Mesendoderm (in vitro differentiated cells): ENCODE measurements at regions not wholly inside any gene's neighbourhood (a gene's known extent, or its start where the extent isn't known, plus 50 kb on each side); places are given as distances from the start of the nearest gene placed in this dataset.

Experiments used
- DNase-seq: peaks from one replicate; pipeline ENCODE4 v3.0.0; 2013
- H2AK5ac ChIP-seq: 2 replicates; pipeline ENCODE4 v1.6.1; 2013; ENCODE audit warnings: low read length, inconsistent platforms
- H2BK120ac ChIP-seq: 2 replicates; pipeline ENCODE4 v1.6.1; 2013; ENCODE audit warnings: low read depth, mild to moderate bottlenecking, low read length, moderate library complexity, mixed read lengths
- H2BK15ac ChIP-seq: replicated peaks from 2 replicates; pipeline ENCODE4 v1.6.1; 2013; ENCODE audit warnings: low read depth, mild to moderate bottlenecking, moderate library complexity
- H2BK5ac ChIP-seq: 2 replicates; pipeline ENCODE4 v1.6.1; 2013; ENCODE audit warnings: low read length, inconsistent platforms
- H3K18ac ChIP-seq: 2 replicates; pipeline ENCODE4 v1.6.1; 2013; ENCODE audit warnings: mild to moderate bottlenecking, low read length, mixed read lengths
- H3K23ac ChIP-seq: one replicate; pipeline ENCODE4 v1.6.1; 2013; ENCODE audit warnings: low read length
- H3K27ac ChIP-seq: 2 replicates; pipeline ENCODE4 v1.5.1; 2013; ENCODE audit warnings: low read depth, mild to moderate bottlenecking, inconsistent platforms, low read length, moderate library complexity
- H3K27me3 ChIP-seq: 2 replicates; pipeline ENCODE4 v1.6.1; 2013; ENCODE audit warnings: low read length, control low read depth, mild to moderate bottlenecking, inconsistent platforms; ENCODE audit not compliant: insufficient read depth, poor library complexity
- H3K36me3 ChIP-seq: 2 replicates; pipeline ENCODE4 v1.6.1; 2013; ENCODE audit warnings: low read length, inconsistent platforms; ENCODE audit not compliant: control insufficient read depth, insufficient read depth
- H3K4ac ChIP-seq: one replicate; pipeline ENCODE4 v1.6.1; 2013; ENCODE audit warnings: low read depth, mild to moderate bottlenecking, low read length, moderate library complexity
- H3K4me1 ChIP-seq: 2 replicates; pipeline ENCODE4 v1.6.1; 2013; ENCODE audit warnings: low read depth, low read length, inconsistent platforms; ENCODE audit not compliant: control insufficient read depth
- H3K4me2 ChIP-seq: 2 replicates; pipeline ENCODE4 v1.6.1; 2013; ENCODE audit warnings: low read length
- H3K4me3 ChIP-seq: 2 replicates; pipeline ENCODE4 v1.5.1; 2013; ENCODE audit warnings: mild to moderate bottlenecking, low read length
- H3K56ac ChIP-seq: one replicate; pipeline ENCODE4 v1.6.1; 2013; ENCODE audit warnings: low read length
- H3K79me1 ChIP-seq: 2 replicates; pipeline ENCODE4 v1.6.1; 2013; ENCODE audit warnings: low read length, inconsistent platforms
- H3K79me2 ChIP-seq: 2 replicates; pipeline ENCODE4 v1.6.1; 2013; ENCODE audit warnings: mild to moderate bottlenecking, low read length; ENCODE audit not compliant: control insufficient read depth, insufficient read depth
- H3K9ac ChIP-seq: 2 replicates; pipeline ENCODE4 v1.6.1; 2013; ENCODE audit warnings: low read length, inconsistent platforms
- H4K5ac ChIP-seq: one replicate; pipeline ENCODE4 v1.6.1; 2013; ENCODE audit warnings: low read length
- H4K8ac ChIP-seq: one replicate; pipeline ENCODE4 v1.6.1; 2013; ENCODE audit warnings: low read depth, mild to moderate bottlenecking, control low read depth, low read length, moderate library complexity
- WGBS: extraction: QIAGEN DNeasy Blood & Tissue Kit; methylation state at CpG from one replicate; pipeline ENCODE4 v1.1.7; 2013; ENCODE audit warnings: low lambda C conversion rate, missing lambda C conversion rate; ENCODE audit not compliant: insufficient coverage; ENCODE audit errors: extremely low coverage; 5-methylcytosine and 5-hydroxymethylcytosine counted together

- H2BK5ac ChIP-seq = no peak overlapping the region
- no peak overlapping the region for H3K23ac ChIP-seq
- H3K4me1 ChIP-seq = no peaks in the 10 kb centered on the region
- no peak overlapping the region for H3K18ac ChIP-seq
- H3K27ac ChIP-seq = no peak overlapping the region
- H3K56ac ChIP-seq = no peak overlapping the region
- H3K9ac ChIP-seq = no peak overlapping the region
- H3K79me1 ChIP-seq = no peaks in the 10 kb centered on the region
- no peak for DNase-seq
- H2BK120ac ChIP-seq = no peak overlapping the region
- no peak overlapping the region for H3K4me2 ChIP-seq
- no peak overlapping the region for H4K5ac ChIP-seq
- no peak overlapping the region for H2AK5ac ChIP-seq
- H3K79me2 ChIP-seq = no peaks in the 10 kb centered on the region
- no peak overlapping the region for H2BK15ac ChIP-seq
- H4K8ac ChIP-seq = no peak overlapping the region
- no peaks in the 10 kb centered on the region for H3K27me3 ChIP-seq
- no peak overlapping the region for H3K4me3 ChIP-seq
- H3K4ac ChIP-seq = no peak overlapping the region
- H3K36me3 ChIP-seq = no peaks in the 10 kb centered on the region
- WGBS = no CpG with 5 or more reads among the region's 5 CpGs
Measured at GRCh38 chr17:6212766-6213165, 142.6 kb downstream of the WSCD1 start.

GRCh38 chr17:6209829-6210228 is 139.7 kb downstream of the WSCD1 start:
- Histone ChIP-seq H3K4me2 (no peak overlapping the region), H3K79me2 (no peaks in the 10 kb centered on the region), H2BK120ac (no peak overlapping the region), H4K8ac (no peak overlapping the region), H3K56ac (no peak overlapping the region), H4K5ac (no peak overlapping the region), H3K4ac (no peak overlapping the region), H2BK15ac (no peak overlapping the region), H3K4me1 (no peaks in the 10 kb centered on the region), H3K79me1 (no peaks in the 10 kb centered on the region), H3K9ac (no peak overlapping the region), H2AK5ac (no peak overlapping the region), H3K18ac (no peak overlapping the region), H3K27me3 (no peaks in the 10 kb centered on the region), H3K36me3 (no peaks in the 10 kb centered on the region), H3K4me3 (no peak overlapping the region), H2BK5ac (no peak overlapping the region), H3K23ac (no peak overlapping the region), H3K27ac (no peak overlapping the region)
- DNase-seq = no peak
- no CpG with 5 or more reads among the region's 5 CpGs for WGBS

- Histone ChIP-seq H3K9ac (no peak overlapping the region), H3K79me2 (no peaks in the 10 kb centered on the region), H2BK120ac (no peak overlapping the region), H4K8ac (no peak overlapping the region), H2BK15ac (no peak overlapping the region), H3K23ac (no peak overlapping the region), H3K27me3 (no peaks in the 10 kb centered on the region), H3K18ac (no peak overlapping the region), H3K4me3 (no peak overlapping the region), H3K36me3 (no peaks in the 10 kb centered on the region), H3K79me1 (no peaks in the 10 kb centered on the region), H2AK5ac (no peak overlapping the region), H3K4ac (no peak overlapping the region), H4K5ac (no peak overlapping the region), H3K27ac (no peak overlapping the region), H3K4me2 (no peak overlapping the region), H3K56ac (no peak overlapping the region), H2BK5ac (no peak overlapping the region), H3K4me1 (no peaks in the 10 kb centered on the region)
- DNase-seq = no peak
- no CpG with 5 or more reads among the region's 16 CpGs for WGBS
Measured at GRCh38 chr17:6208608-6209180, 138.5 kb downstream of the WSCD1 start.

- Histone ChIP-seq H2BK15ac (no peak overlapping the region), H3K4me3 (no peak overlapping the region), H4K8ac (no peak overlapping the region), H4K5ac (no peak overlapping the region), H2AK5ac (no peak overlapping the region), H3K27ac (no peak overlapping the region), H3K56ac (no peak overlapping the region), H2BK120ac (no peak overlapping the region), H3K9ac (no peak overlapping the region), H3K23ac (no peak overlapping the region), H3K27me3 (no peaks in the 10 kb centered on the region), H3K4me1 (no peaks in the 10 kb centered on the region), H3K18ac (no peak overlapping the region), H3K4ac (no peak overlapping the region), H3K4me2 (no peak overlapping the region), H2BK5ac (no peak overlapping the region), H3K79me2 (no peaks in the 10 kb centered on the region), H3K79me1 (no peaks in the 10 kb centered on the region), H3K36me3 (no peaks in the 10 kb centered on the region)
- no peak for DNase-seq
- WGBS = no CpG with 5 or more reads among the region's 6 CpGs
Measured at GRCh38 chr17:6205525-6205924, 135.3 kb downstream of the WSCD1 start.

- no peak overlapping the region for H3K4ac ChIP-seq
- no peaks in the 10 kb centered on the region for H3K4me1 ChIP-seq
- no peak overlapping the region for H4K8ac ChIP-seq
- H3K27ac ChIP-seq = no peak overlapping the region
- H2AK5ac ChIP-seq = no peak overlapping the region
- no peaks in the 10 kb centered on the region for H3K36me3 ChIP-seq
- H3K27me3 ChIP-seq = no peaks in the 10 kb centered on the region
- H3K9ac ChIP-seq = no peak overlapping the region
- H2BK15ac ChIP-seq = no peak overlapping the region
- no peaks in the 10 kb centered on the region for H3K79me2 ChIP-seq
- H4K5ac ChIP-seq = no peak overlapping the region
- H2BK5ac ChIP-seq = no peak overlapping the region
- H3K18ac ChIP-seq = no peak overlapping the region
- no peak overlapping the region for H3K4me2 ChIP-seq
- DNase-seq = no peak
- no peak overlapping the region for H3K56ac ChIP-seq
- H2BK120ac ChIP-seq = no peak overlapping the region
- H3K79me1 ChIP-seq = no peaks in the 10 kb centered on the region
- H3K4me3 ChIP-seq = no peak overlapping the region
- H3K23ac ChIP-seq = no peak overlapping the region
- WGBS = no CpG with 5 or more reads among the region's 4 CpGs
Measured at GRCh38 chr17:6205033-6205432, 134.9 kb downstream of the WSCD1 start.

- Histone ChIP-seq H3K4me3 (no peak overlapping the region), H2AK5ac (no peak overlapping the region), H3K27me3 (no peaks in the 10 kb centered on the region), H3K9ac (no peak overlapping the region), H2BK120ac (no peak overlapping the region), H3K56ac (no peak overlapping the region), H2BK5ac (no peak overlapping the region), H3K4me1 (no peaks in the 10 kb centered on the region), H3K79me1 (no peaks in the 10 kb centered on the region), H3K27ac (no peak overlapping the region), H3K79me2 (no peaks in the 10 kb centered on the region), H3K4me2 (no peak overlapping the region), H3K18ac (no peak overlapping the region), H3K36me3 (no peaks in the 10 kb centered on the region), H4K5ac (no peak overlapping the region), H3K23ac (no peak overlapping the region), H2BK15ac (no peak overlapping the region), H4K8ac (no peak overlapping the region), H3K4ac (no peak overlapping the region)
- WGBS = no CpG with 5 or more reads among the region's 10 CpGs
- DNase-seq = no peak
Measured at GRCh38 chr17:6204203-6204722, 134.1 kb downstream of the WSCD1 start.
